Naive thymus-derived CD4-positive, alpha-beta T cell (primary cell): ENCODE measurements at regions not wholly inside any gene's neighbourhood (a gene's known extent, or its start where the extent isn't known, plus 50 kb on each side); places are given as distances from the start of the nearest gene placed in this dataset.
A peak's percentile ranks its signal among the peaks of the same experiment; 100 is the strongest.

Source experiments
- ATAC-seq: fragments of 150-1000 bp; cut with Tn5 transposase; 2 replicates; pipeline ENCODE4 v1.10.0; 2021; ENCODE audit warnings: mild to moderate bottlenecking, moderate library complexity
- CTCF ChIA-PET: fragments of 350-600 bp; sonication (Branson Sonifier 250); formaldehyde crosslinking; loops from one replicate; lab custom pipeline; 2021; ENCODE audit warnings: antibody characterized with exemption; lab: Charles Lee
- POLR2A ChIA-PET: fragments of 350-600 bp; sonication (Branson Sonifier 250); formaldehyde crosslinking; loops from one replicate; lab custom pipeline; 2021; ENCODE audit warnings: antibody characterized with exemption, inconsistent platforms; lab: Charles Lee
- DNase-seq, 9 donors: peaks; one replicate each; pipeline versions ENCODE4 v3.0.0 to v3.0.0-alpha.2; 2020 to 2022; ENCODE audit warnings: mixed read lengths in 1 of 9
- H3K27ac ChIP-seq: one replicate; pipeline ENCODE4 v1.7.0; 2013; ENCODE audit warnings: mild to moderate bottlenecking, low read depth, low read length, moderate library complexity
- H3K27me3 ChIP-seq, 2 donors: one replicate each; pipeline ENCODE4 v1.7.0; 2013; ENCODE audit warnings: low read length in 2 of 2, mild to moderate bottlenecking in 2 of 2, moderate library complexity in 2 of 2; ENCODE audit not compliant: control insufficient read depth in 2 of 2, insufficient read depth in 2 of 2
- H3K36me3 ChIP-seq, 3 experiments: 1 replicate in 2 of 3; 2 replicates in 1 of 3; pipeline ENCODE4 v1.7.0; 2013; ENCODE audit warnings: low read length in 3 of 3, mild to moderate bottlenecking in 3 of 3, moderate library complexity in 1 of 3; ENCODE audit not compliant: insufficient read depth in 3 of 3, control insufficient read depth in 2 of 3
- H3K4me1 ChIP-seq, 2 donors: one replicate each; pipeline ENCODE4 v1.7.0; 2013; ENCODE audit warnings: low read length in 2 of 2, mild to moderate bottlenecking in 2 of 2, moderate library complexity in 1 of 2; ENCODE audit not compliant: control insufficient read depth in 2 of 2, insufficient read depth in 2 of 2
- H3K4me3 ChIP-seq: 2 replicates; pipeline ENCODE4 v1.7.0; 2013; ENCODE audit warnings: mild to moderate bottlenecking, low read length
- H3K9me3 ChIP-seq, 3 experiments: 1 replicate in 2 of 3; 2 replicates in 1 of 3; pipeline ENCODE4 v1.7.0; 2013; ENCODE audit warnings: low read length in 3 of 3; ENCODE audit not compliant: control insufficient read depth in 2 of 3
- H3K27ac Mint-ChIP-seq, 9 donors: one replicate each; pipeline ENCODE4 v1.8.0; 2020 to 2022; ENCODE audit warnings: mixed read lengths in 9 of 9, mild to moderate bottlenecking in 8 of 9, moderate library complexity in 5 of 9, inconsistent platforms in 2 of 9
- H3K27me3 Mint-ChIP-seq, 5 donors: one replicate each; pipeline ENCODE4 v1.8.0; 2021 to 2022; ENCODE audit warnings: mixed read lengths in 5 of 5, mild to moderate bottlenecking in 1 of 5
- H3K36me3 Mint-ChIP-seq, 5 donors: one replicate each; pipeline ENCODE4 v1.8.0; 2020 to 2022; ENCODE audit warnings: mixed read lengths in 5 of 5, mild to moderate bottlenecking in 3 of 5, inconsistent platforms in 1 of 5
- H3K4me1 Mint-ChIP-seq, 7 donors: one replicate each; pipeline ENCODE4 v1.8.0; 2020 to 2022; ENCODE audit warnings: mixed read lengths in 7 of 7, mild to moderate bottlenecking in 3 of 7, inconsistent platforms in 1 of 7
- H3K4me3 Mint-ChIP-seq, 10 donors: one replicate each; pipeline ENCODE4 v1.8.0; 2020 to 2022; ENCODE audit warnings: mild to moderate bottlenecking in 10 of 10, mixed read lengths in 10 of 10, moderate library complexity in 6 of 10, inconsistent platforms in 2 of 10
- H3K9me3 Mint-ChIP-seq, 11 donors: one replicate each; pipeline ENCODE4 v1.8.0; 2020 to 2022; ENCODE audit warnings: mixed read lengths in 11 of 11, mild to moderate bottlenecking in 4 of 11, inconsistent platforms in 1 of 11, moderate library complexity in 1 of 11
- intact Hi-C, 2 donors: fragments of 100-400 bp; cut with micrococcal nuclease; formaldehyde crosslinking; loops; one replicate each; pipeline ENCODE4 v1.15.1; 2023

DNA sequence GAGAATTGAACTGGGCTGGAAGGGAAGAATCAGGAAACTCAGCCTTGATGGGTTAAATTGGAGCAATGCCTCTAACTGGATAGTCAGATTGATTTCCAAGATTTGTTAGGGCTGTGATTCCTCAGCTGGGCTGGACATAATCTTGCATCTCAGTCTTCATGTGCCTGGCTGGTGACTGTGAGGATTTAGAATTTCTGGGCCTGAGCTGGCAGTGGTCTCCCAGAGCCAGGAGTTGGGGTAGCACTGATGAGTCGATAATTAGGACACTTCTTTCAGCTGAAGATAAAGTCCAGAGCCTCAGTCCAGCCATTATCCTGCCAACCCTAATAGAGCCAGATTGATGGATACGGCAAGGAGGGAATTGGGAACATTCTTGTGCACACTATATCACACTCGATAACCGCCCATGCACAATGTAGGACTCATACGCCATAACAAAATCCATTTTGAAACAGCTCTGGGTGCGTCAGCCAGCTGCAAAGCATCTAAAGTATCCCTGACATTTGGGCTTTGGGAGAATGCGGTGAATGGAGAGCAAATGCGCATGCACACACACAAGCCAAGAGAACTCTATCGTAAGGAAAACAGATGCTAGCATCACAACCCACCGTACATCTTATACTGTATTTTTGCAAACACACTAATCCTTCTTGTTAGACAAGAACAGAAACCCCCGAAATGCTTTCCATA, 405.1 kb upstream of the KLF4 start:
- H3K9me3 ChIP-seq = no peaks in the 10 kb centered on the region
- Mint-ChIP-seq H3K27ac (no peak overlapping the region), H3K9me3 (peaks cover 2 to 23% (median 12%) of the 10 kb centered on the region in 11 donors), H3K27me3 (peaks cover 0 to 4% (median 0%) of the 10 kb centered on the region in 5 donors), H3K36me3 (peaks cover 0 to 9% (median 4%) of the 10 kb centered on the region in 5 donors), H3K4me3 (no peak overlapping the region), H3K4me1 (peaks cover 0 to 3% (median 0%) of the 10 kb centered on the region in 7 donors)
- no peak overlapping the region for H3K27ac ChIP-seq
- H3K4me1 ChIP-seq = no peaks in the 10 kb centered on the region
- no peaks in the 10 kb centered on the region for H3K36me3 ChIP-seq
- ATAC-seq (no peak), DNase-seq (no peak)
- no peaks in the 10 kb centered on the region for H3K27me3 ChIP-seq
- ChIA-PET CTCF (no interaction called here), POLR2A (no interaction called here)
- intact Hi-C loops = no loop called here
- no peak overlapping the region for H3K4me3 ChIP-seq

GRCh38 chr9:107890921-107891465, 401.4 kb upstream of the KLF4 start:
- no peaks in the 10 kb centered on the region for H3K9me3 ChIP-seq
- ChIA-PET CTCF (no interaction called here), POLR2A (interaction anchor here (0.6 kb wide), 1 partner anchor 14 kb away, joined by 3 read pairs; no protein-coding TSS in a partner anchor)
- Mint-ChIP-seq H3K36me3 (peaks cover 0 to 9% (median 4%) of the 10 kb centered on the region in 5 donors), H3K4me3 (no peak overlapping the region), H3K9me3 (peaks cover 3 to 33% (median 15%) of the 10 kb centered on the region in 11 donors), H3K27ac (no peak overlapping the region), H3K27me3 (peaks cover 0 to 6% (median 0%) of the 10 kb centered on the region in 5 donors), H3K4me1 (peaks cover 0 to 3% (median 0%) of the 10 kb centered on the region in 7 donors)
- H3K36me3 ChIP-seq = no peaks in the 10 kb centered on the region
- H3K4me1 ChIP-seq = no peaks in the 10 kb centered on the region
- H3K4me3 ChIP-seq = no peak overlapping the region
- ATAC-seq (no peak), DNase-seq (no peak)
- H3K27me3 ChIP-seq = no peaks in the 10 kb centered on the region
- intact Hi-C loops = no loop called here
- H3K27ac ChIP-seq = no peak overlapping the region

GRCh38 chr9:107888773-107889227, 399.2 kb upstream of the KLF4 start:
- ATAC-seq (no peak), DNase-seq (no peak)
- no peaks in the 10 kb centered on the region for H3K9me3 ChIP-seq
- Mint-ChIP-seq H3K4me1 (peaks cover 0 to 3% (median 0%) of the 10 kb centered on the region in 7 donors), H3K4me3 (no peak overlapping the region), H3K27ac (no peak overlapping the region), H3K9me3 (peaks cover 3 to 33% (median 12%) of the 10 kb centered on the region in 11 donors), H3K36me3 (peaks cover 0 to 9% (median 4%) of the 10 kb centered on the region in 5 donors), H3K27me3 (peaks cover 0 to 5% (median 0%) of the 10 kb centered on the region in 5 donors)
- ChIA-PET POLR2A (no interaction called here), CTCF (no interaction called here)
- H3K27me3 ChIP-seq = no peaks in the 10 kb centered on the region
- no peaks in the 10 kb centered on the region for H3K4me1 ChIP-seq
- no peaks in the 10 kb centered on the region for H3K36me3 ChIP-seq
- H3K27ac ChIP-seq = no peak overlapping the region
- H3K4me3 ChIP-seq = no peak overlapping the region
- intact Hi-C loops = no loop called here

DNA sequence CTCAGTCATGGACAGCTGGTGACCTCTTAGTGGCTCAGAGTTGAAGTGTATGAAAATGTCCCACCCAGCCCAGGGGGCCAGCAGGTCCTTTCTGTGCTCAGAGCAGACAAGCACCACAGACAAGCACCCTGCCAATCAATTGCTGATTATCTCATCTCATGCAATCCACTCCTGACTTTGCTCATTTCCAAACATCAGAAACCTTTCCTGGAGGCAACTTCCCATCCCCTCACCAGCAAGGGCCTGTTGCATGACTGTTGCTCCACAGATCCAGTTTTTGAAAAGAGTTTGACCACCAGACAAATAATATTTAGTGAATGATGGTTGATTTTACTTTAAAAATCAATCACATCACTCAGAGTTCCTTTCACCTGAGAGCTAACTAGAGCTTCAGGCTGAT, 397.3 kb upstream of the KLF4 start:
- Histone ChIP-seq H3K9me3 (no peaks in the 10 kb centered on the region), H3K4me1 (no peaks in the 10 kb centered on the region), H3K27me3 (no peaks in the 10 kb centered on the region), H3K36me3 (no peaks in the 10 kb centered on the region), H3K4me3 (no peak overlapping the region), H3K27ac (no peak overlapping the region)
- intact Hi-C loops = no loop called here
- H3K27me3 Mint-ChIP-seq = peaks cover 0 to 3% (median 0%) of the 10 kb centered on the region in 5 donors
- ChIA-PET POLR2A (no interaction called here), CTCF (no interaction called here)
- peaks cover 0 to 2% (median 0%) of the 10 kb centered on the region in 7 donors for H3K4me1 Mint-ChIP-seq
- H3K4me3 Mint-ChIP-seq = no peak overlapping the region
- DNase-seq (no peak), ATAC-seq (no peak)
- peaks cover 3 to 30% (median 6%) of the 10 kb centered on the region in 11 donors for H3K9me3 Mint-ChIP-seq
- no peak overlapping the region for H3K27ac Mint-ChIP-seq
- H3K36me3 Mint-ChIP-seq = peaks cover 0 to 6% (median 2%) of the 10 kb centered on the region in 5 donors

GRCh38 chr9:107883496-107884124, 394.0 kb upstream of the KLF4 start:
- Histone ChIP-seq H3K4me1 (no peaks in the 10 kb centered on the region), H3K4me3 (no peak overlapping the region), H3K27me3 (no peaks in the 10 kb centered on the region), H3K9me3 (no peaks in the 10 kb centered on the region), H3K36me3 (no peaks in the 10 kb centered on the region), H3K27ac (no peak overlapping the region)
- ATAC-seq = peak; percentile 69
- no peaks in the 10 kb centered on the region for H3K27me3 Mint-ChIP-seq
- CTCF ChIA-PET = no interaction called here
- DNase-seq = no peak
- H3K36me3 Mint-ChIP-seq = no peaks in the 10 kb centered on the region
- intact Hi-C loops = no loop called here
- no peak overlapping the region for H3K27ac Mint-ChIP-seq
- H3K9me3 Mint-ChIP-seq = peaks cover 0 to 9% (median 5%) of the 10 kb centered on the region in 11 donors
- POLR2A ChIA-PET = no interaction called here
- no peak overlapping the region for H3K4me3 Mint-ChIP-seq
- peaks cover 0 to 2% (median 0%) of the 10 kb centered on the region in 7 donors for H3K4me1 Mint-ChIP-seq

- H3K4me3 ChIP-seq = no peak overlapping the region
- no peaks in the 10 kb centered on the region for H3K36me3 ChIP-seq
- DNase-seq (no peak), ATAC-seq (no peak)
- intact Hi-C loops = no loop called here
- no peaks in the 10 kb centered on the region for H3K4me1 ChIP-seq
- peaks cover 0 to 16% (median 3%) of the 10 kb centered on the region in 11 donors for H3K9me3 Mint-ChIP-seq
- peaks cover 0 to 2% (median 0%) of the 10 kb centered on the region in 7 donors for H3K4me1 Mint-ChIP-seq
- no peaks in the 10 kb centered on the region for H3K27me3 ChIP-seq
- no peak overlapping the region for H3K27ac ChIP-seq
- CTCF ChIA-PET = no interaction called here
- H3K36me3 Mint-ChIP-seq = no peaks in the 10 kb centered on the region
- H3K27me3 Mint-ChIP-seq = no peaks in the 10 kb centered on the region
- no peak overlapping the region for H3K27ac Mint-ChIP-seq
- H3K4me3 Mint-ChIP-seq = no peak overlapping the region
- no peaks in the 10 kb centered on the region for H3K9me3 ChIP-seq
- POLR2A ChIA-PET = interaction anchor here (0.5 kb wide), 1 partner anchor 468 kb away, joined by 3 read pairs; no protein-coding TSS in a partner anchor
These were observed 392.2 kb upstream of the KLF4 start for GRCh38 chr9:107881626-107882300.
